ENCODE measurements at regions not wholly inside any gene's neighbourhood (a gene's known extent, or its start where the extent isn't known, plus 50 kb on each side); places are given as distances from the start of the nearest gene placed in this dataset.

DNA sequence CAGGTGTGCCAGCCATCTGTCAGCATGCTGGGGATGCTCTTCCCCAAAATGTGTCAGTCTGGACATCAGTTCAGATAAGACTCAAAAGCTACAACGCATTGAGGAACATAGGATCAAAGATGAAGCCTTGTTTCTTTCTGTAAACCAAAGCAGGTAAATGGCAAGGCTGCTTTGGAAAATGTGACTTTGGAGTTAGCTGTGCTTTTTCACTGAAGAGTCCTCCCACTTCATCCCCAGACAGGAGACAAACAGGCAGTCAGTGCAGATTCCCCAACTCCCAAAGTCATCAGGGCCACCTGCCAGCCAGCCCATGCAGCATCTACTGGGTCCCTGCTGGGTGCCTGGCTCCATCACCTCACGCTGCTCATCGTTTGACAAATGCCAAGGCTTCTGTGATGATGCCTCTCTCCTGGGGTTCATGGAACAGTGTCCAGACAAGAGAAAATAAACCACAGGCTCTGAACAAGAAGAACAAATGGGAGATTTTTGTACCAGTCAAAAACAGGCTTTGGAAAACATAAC, 205.0 kb upstream of the BTBD3 start:
- TF ChIP-seq POLR2A (IDR thresholded peaks at IDR 0.05; ENCODE audit: control extremely low read depth in 1 of 2, low read depth in 2 of 2, low read length in 2 of 2) (no peak), HDAC6 (IDR thresholded peaks at IDR 0.05; ENCODE audit: low read depth, low read length) (no peak), ATF3 (IDR thresholded peaks at IDR 0.05; ENCODE audit: insufficient read depth, low read depth, low read length) (no peak), CTCF (IDR thresholded peaks at IDR 0.05; ENCODE audit: control extremely low read depth in 1 of 3, insufficient read depth in 1 of 3, low read depth in 1 of 3, low read length in 3 of 3) (no peak)

All from H1 (cell line).